ENCODE measurements at regions not wholly inside any gene's neighbourhood (a gene's known extent, or its start where the extent isn't known, plus 50 kb on each side); places are given as distances from the start of the nearest gene placed in this dataset.
"Not testable (repeated sequence)": the region's sequence is repeated elsewhere in the genome, so short reads cannot be mapped to it uniquely, and the experiment has no call there.

GRCh38 chr5:97936231-97936630, 753.2 kb upstream of the RIOK2 start:
- in situ Hi-C loops (cut with HindIII; ENCODE audit: low sequenced_read_pairs) = no loop called here
- no peak for DNase-seq (ENCODE audit: low spot score)

- in situ Hi-C loops (cut with HindIII; ENCODE audit: low sequenced_read_pairs) = no loop called here
- no peak for DNase-seq (ENCODE audit: low spot score)
Observed at GRCh38 chr5:97937846-97938245, 754.8 kb upstream of the RIOK2 start.

GRCh38 chr5:97943036-97943435, 760.0 kb upstream of the RIOK2 start:
- DNase-seq (ENCODE audit: low spot score) = no peak
- in situ Hi-C loops (cut with HindIII; ENCODE audit: low sequenced_read_pairs) = no loop called here

- no peak for DNase-seq (ENCODE audit: low spot score)
- in situ Hi-C loops (cut with HindIII; ENCODE audit: low sequenced_read_pairs) = no loop called here
Observed at GRCh38 chr5:97951139-97951538, 768.1 kb upstream of the RIOK2 start.

- in situ Hi-C loops (cut with HindIII; ENCODE audit: low sequenced_read_pairs) = no loop called here
- DNase-seq (ENCODE audit: low spot score) = no peak
Observed at GRCh38 chr5:97955450-97955849, 772.4 kb upstream of the RIOK2 start.

GRCh38 chr5:97967292-97967691, 784.2 kb upstream of the RIOK2 start:
- peak; percentile 40 for DNase-seq (ENCODE audit: low spot score)
- in situ Hi-C loops (cut with HindIII; ENCODE audit: low sequenced_read_pairs) = no loop called here

- in situ Hi-C loops (cut with HindIII; ENCODE audit: low sequenced_read_pairs) = no loop called here
- DNase-seq (ENCODE audit: low spot score) = no peak
Observed at GRCh38 chr5:97968346-97968745, 785.3 kb upstream of the RIOK2 start.

GRCh38 chr5:97979740-97980139, 793.7 kb upstream of the RGMB start:
- no peak for DNase-seq (ENCODE audit: low spot score)
- in situ Hi-C loops (cut with HindIII; ENCODE audit: low sequenced_read_pairs) = no loop called here

- in situ Hi-C loops (cut with HindIII; ENCODE audit: low sequenced_read_pairs) = no loop called here
- no peak for DNase-seq (ENCODE audit: low spot score)
Observed at GRCh38 chr5:97980291-97980690, 793.2 kb upstream of the RGMB start.

GRCh38 chr5:97986069-97986468, 787.4 kb upstream of the RGMB start:
- in situ Hi-C loops (cut with HindIII; ENCODE audit: low sequenced_read_pairs) = no loop called here
- no peak for DNase-seq (ENCODE audit: low spot score)

GRCh38 chr5:97991236-97991635, 782.2 kb upstream of the RGMB start:
- DNase-seq (ENCODE audit: low spot score) = no peak
- in situ Hi-C loops (cut with HindIII; ENCODE audit: low sequenced_read_pairs) = no loop called here

GRCh38 chr5:97998941-97999340, 774.5 kb upstream of the RGMB start:
- in situ Hi-C loops (cut with HindIII; ENCODE audit: low sequenced_read_pairs) = no loop called here
- peak; percentile 10 for DNase-seq (ENCODE audit: low spot score)

GRCh38 chr5:98004463-98004862, 769.0 kb upstream of the RGMB start:
- in situ Hi-C loops (cut with HindIII; ENCODE audit: low sequenced_read_pairs) = no loop called here
- DNase-seq (ENCODE audit: low spot score) = no peak

- in situ Hi-C loops (cut with HindIII; ENCODE audit: low sequenced_read_pairs) = no loop called here
- DNase-seq (ENCODE audit: low spot score) = no peak
Observed at GRCh38 chr5:98016771-98017170, 756.7 kb upstream of the RGMB start.

GRCh38 chr5:98030273-98030672, 743.2 kb upstream of the RGMB start:
- in situ Hi-C loops (cut with HindIII; ENCODE audit: low sequenced_read_pairs) = not testable (repeated sequence)

GRCh38 chr5:98031036-98031435, 742.4 kb upstream of the RGMB start:
- DNase-seq (ENCODE audit: low spot score); in situ Hi-C loops (cut with HindIII; ENCODE audit: low sequenced_read_pairs): not testable (repeated sequence)

More at GRCh38 chr5:98030273-98030672, 743.2 kb upstream of the RGMB start:
- not testable (repeated sequence) for DNase-seq (ENCODE audit: low spot score)

GRCh38 chr5:98031496-98031895, 742.0 kb upstream of the RGMB start:
- in situ Hi-C loops (cut with HindIII; ENCODE audit: low sequenced_read_pairs) = no loop called here
- no peak for DNase-seq (ENCODE audit: low spot score)

GRCh38 chr5:98031926-98032325, 741.5 kb upstream of the RGMB start:
- in situ Hi-C loops (cut with HindIII; ENCODE audit: low sequenced_read_pairs) = no loop called here
- DNase-seq (ENCODE audit: low spot score) = no peak

- DNase-seq (ENCODE audit: low spot score) = no peak
- in situ Hi-C loops (cut with HindIII; ENCODE audit: low sequenced_read_pairs) = no loop called here
Observed at GRCh38 chr5:98041661-98042060, 731.8 kb upstream of the RGMB start.

GRCh38 chr5:98042521-98042920, 730.9 kb upstream of the RGMB start:
- no peak for DNase-seq (ENCODE audit: low spot score)
- in situ Hi-C loops (cut with HindIII; ENCODE audit: low sequenced_read_pairs) = no loop called here

- no peak for DNase-seq (ENCODE audit: low spot score)
- in situ Hi-C loops (cut with HindIII; ENCODE audit: low sequenced_read_pairs) = no loop called here
Observed at GRCh38 chr5:98042961-98043360, 730.5 kb upstream of the RGMB start.

GRCh38 chr5:98050583-98050982, 722.9 kb upstream of the RGMB start:
- DNase-seq (ENCODE audit: low spot score) = no peak
- in situ Hi-C loops (cut with HindIII; ENCODE audit: low sequenced_read_pairs) = no loop called here
